C4-2B (cell line): ENCODE measurements at regions not wholly inside any gene's neighbourhood (a gene's known extent, or its start where the extent isn't known, plus 50 kb on each side); places are given as distances from the start of the nearest gene placed in this dataset.

Experiments used
- CTCF ChIP-seq: fragments of 450-650 bp; conservative IDR thresholded peaks from 2 replicates; pipeline ENCODE4 v1.5.1; 2017; ENCODE audit warnings: mild to moderate bottlenecking
- ZFX ChIP-seq: fragments of 450-650 bp; IDR thresholded peaks from 2 replicates; pipeline ENCODE4 v1.6.1; 2017

GRCh38 chr3:67744699-67745098 lies 90.3 kb upstream of the SUCLG2 start:
- no peak for TF ChIP-seq CTCF
- no peak for TF ChIP-seq ZFX
